CD4-positive, alpha-beta T cell treated with Interferon gamma for 1 hour (primary cell): ENCODE measurements at regions not wholly inside any gene's neighbourhood (a gene's known extent, or its start where the extent isn't known, plus 50 kb on each side); places are given as distances from the start of the nearest gene placed in this dataset.
A peak's percentile ranks its signal among the peaks of the same experiment; 100 is the strongest.
"Not testable (repeated sequence)": the region's sequence is repeated elsewhere in the genome, so short reads cannot be mapped to it uniquely, and the experiment has no call there.

Experiments used
- DNase-seq: peaks from one replicate; pipeline ENCODE4 v3.0.0-alpha.2; 2020

GRCh38 chr3:157920822-157921700 lies 185.2 kb downstream of the SHOX2 start:
- no peak for DNase-seq

- DNase-seq = no peak
Observed at GRCh38 chr3:157919319-157919887, 186.8 kb downstream of the SHOX2 start.

- DNase-seq = no peak
Observed at GRCh38 chr3:157918402-157918801, 187.8 kb downstream of the SHOX2 start.

- DNase-seq = no peak
Observed at GRCh38 chr3:157916672-157917071, 189.5 kb downstream of the SHOX2 start.

GRCh38 chr3:157914882-157915281 lies 191.3 kb downstream of the SHOX2 start:
- DNase-seq = no peak

- DNase-seq = no peak
Observed at GRCh38 chr3:157913741-157914150, 192.5 kb downstream of the SHOX2 start.

- DNase-seq = no peak
Observed at GRCh38 chr3:157912514-157913451, 193.4 kb downstream of the SHOX2 start.

GRCh38 chr3:157906627-157907026 lies 199.6 kb downstream of the SHOX2 start:
- DNase-seq = no peak

- DNase-seq = no peak
Observed at GRCh38 chr3:157905885-157906284, 200.3 kb downstream of the SHOX2 start.

GRCh38 chr3:157902680-157903079 lies 203.5 kb downstream of the SHOX2 start:
- not testable (repeated sequence) for DNase-seq

- no peak for DNase-seq
Observed at GRCh38 chr3:157888040-157888439, 218.2 kb downstream of the SHOX2 start.

GRCh38 chr3:157876556-157876955 lies 229.7 kb downstream of the SHOX2 start:
- no peak for DNase-seq

- no peak for DNase-seq
Observed at GRCh38 chr3:157872902-157873301, 233.3 kb downstream of the SHOX2 start.

- DNase-seq = no peak
Observed at GRCh38 chr3:157871838-157872460, 234.3 kb downstream of the SHOX2 start.

- DNase-seq = no peak
Observed at GRCh38 chr3:157871248-157871647, 235.0 kb downstream of the SHOX2 start.

- no peak for DNase-seq
Observed at GRCh38 chr3:157868946-157869345, 237.3 kb downstream of the SHOX2 start.

- DNase-seq = no peak
Observed at GRCh38 chr3:157868196-157868595, 238.0 kb downstream of the SHOX2 start.

GRCh38 chr3:157865352-157866000 lies 240.7 kb downstream of the SHOX2 start:
- peak; percentile 5 for DNase-seq

- no peak for DNase-seq
Observed at GRCh38 chr3:157861076-157861765, 245.0 kb downstream of the SHOX2 start.

GRCh38 chr3:157859541-157859940 lies 246.7 kb downstream of the SHOX2 start:
- DNase-seq = no peak

- no peak for DNase-seq
Observed at GRCh38 chr3:157858821-157859220, 247.4 kb downstream of the SHOX2 start.

GRCh38 chr3:157857440-157857839 lies 248.8 kb downstream of the SHOX2 start:
- DNase-seq = no peak
